Lower lobe of right lung (tissue), 2 donors: ENCODE measurements at regions not wholly inside any gene's neighbourhood (a gene's known extent, or its start where the extent isn't known, plus 50 kb on each side); places are given as distances from the start of the nearest gene placed in this dataset.

Experiments
- ATAC-seq, 2 donors: fragments of 200-7000 bp; cut with Tn5 transposase; one replicate each; pipeline ENCODE4 v1.9.1; 2020 to 2022; ENCODE audit warnings: mild to moderate bottlenecking in 2 of 2, moderate library complexity in 2 of 2
- DNase-seq: peaks from one replicate; pipeline ENCODE4 v3.0.0-alpha.2; 2020
- H3K27ac ChIP-seq: fragments of 200-600 bp; one replicate; pipeline ENCODE4 v1.8.0; 2022
- H3K27me3 ChIP-seq: fragments of 200-600 bp; one replicate; pipeline ENCODE4 v1.8.0; 2022; ENCODE audit warnings: low read depth
- H3K36me3 ChIP-seq: fragments of 200-600 bp; one replicate; pipeline ENCODE4 v1.8.0; 2022; ENCODE audit warnings: mild to moderate bottlenecking
- H3K4me1 ChIP-seq: fragments of 200-600 bp; one replicate; pipeline ENCODE4 v1.8.0; 2022
- H3K4me3 ChIP-seq: fragments of 200-600 bp; one replicate; pipeline ENCODE4 v1.8.0; 2022; ENCODE audit warnings: mild to moderate bottlenecking
- H3K9me3 ChIP-seq: fragments of 200-600 bp; one replicate; pipeline ENCODE4 v1.8.0; 2022
- intact Hi-C: fragments of 100-400 bp; cut with DNase I; formaldehyde crosslinking; loops from one replicate; pipeline ENCODE4 v1.11.0; 2022
- TF ChIP-seq, protein P1 (sequence below): fragments of 200-600 bp; IDR thresholded peaks from one replicate; pipeline ENCODE4 v1.8.0; 2022; ENCODE audit warnings: antibody characterized with exemption, mild to moderate bottlenecking
- donor health status: DM: no; HTN: yes; CAD: no; lungs with severe emphysema.

DNA sequence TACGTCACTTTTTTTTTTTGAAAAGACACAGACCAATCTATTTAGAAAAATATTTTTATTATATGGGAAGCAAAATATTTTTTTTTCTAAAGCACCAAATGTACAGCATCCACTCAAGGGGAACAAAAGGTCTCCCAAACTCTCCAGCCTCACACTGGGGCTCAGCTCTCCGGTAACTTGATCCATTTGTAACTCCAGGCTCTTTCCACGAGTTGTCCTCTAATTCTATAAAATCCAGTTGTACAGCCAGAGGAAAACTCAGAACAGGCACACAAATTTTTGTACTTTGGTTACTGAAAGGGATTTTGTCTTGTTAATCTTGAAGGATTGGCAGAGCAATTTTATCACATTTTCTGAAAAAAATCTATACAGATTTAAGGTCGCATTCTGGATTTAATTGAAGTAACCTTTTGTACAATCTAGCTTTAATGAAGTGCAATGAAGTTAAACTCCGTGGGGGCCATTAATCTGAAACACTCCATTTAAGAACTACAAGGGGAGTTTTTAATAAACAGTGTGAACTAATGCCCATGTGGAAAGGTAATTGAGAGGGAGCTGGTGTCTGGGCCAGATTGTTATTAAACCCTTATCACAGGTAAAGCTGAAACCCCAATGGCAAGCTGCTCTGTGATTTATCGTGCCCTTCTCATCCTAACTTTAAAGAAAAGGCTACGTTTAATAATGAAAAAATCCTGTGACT, 161.2 kb upstream of the FRG1 start:
- TF ChIP-seq, protein P1, sequence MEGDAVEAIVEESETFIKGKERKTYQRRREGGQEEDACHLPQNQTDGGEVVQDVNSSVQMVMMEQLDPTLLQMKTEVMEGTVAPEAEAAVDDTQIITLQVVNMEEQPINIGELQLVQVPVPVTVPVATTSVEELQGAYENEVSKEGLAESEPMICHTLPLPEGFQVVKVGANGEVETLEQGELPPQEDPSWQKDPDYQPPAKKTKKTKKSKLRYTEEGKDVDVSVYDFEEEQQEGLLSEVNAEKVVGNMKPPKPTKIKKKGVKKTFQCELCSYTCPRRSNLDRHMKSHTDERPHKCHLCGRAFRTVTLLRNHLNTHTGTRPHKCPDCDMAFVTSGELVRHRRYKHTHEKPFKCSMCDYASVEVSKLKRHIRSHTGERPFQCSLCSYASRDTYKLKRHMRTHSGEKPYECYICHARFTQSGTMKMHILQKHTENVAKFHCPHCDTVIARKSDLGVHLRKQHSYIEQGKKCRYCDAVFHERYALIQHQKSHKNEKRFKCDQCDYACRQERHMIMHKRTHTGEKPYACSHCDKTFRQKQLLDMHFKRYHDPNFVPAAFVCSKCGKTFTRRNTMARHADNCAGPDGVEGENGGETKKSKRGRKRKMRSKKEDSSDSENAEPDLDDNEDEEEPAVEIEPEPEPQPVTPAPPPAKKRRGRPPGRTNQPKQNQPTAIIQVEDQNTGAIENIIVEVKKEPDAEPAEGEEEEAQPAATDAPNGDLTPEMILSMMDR: no peak
- H3K4me3 ChIP-seq: no peak overlapping the region
- no peak for DNase-seq
- no peaks in the 10 kb centered on the region for H3K36me3 ChIP-seq
- no peaks in the 10 kb centered on the region for H3K27me3 ChIP-seq
- H3K4me1 ChIP-seq: no peaks in the 10 kb centered on the region
- H3K9me3 ChIP-seq: peaks cover 5% of the 10 kb centered on the region
- ATAC-seq: no peak
- intact Hi-C loops: no loop called here
- no peak overlapping the region for H3K27ac ChIP-seq

DNA sequence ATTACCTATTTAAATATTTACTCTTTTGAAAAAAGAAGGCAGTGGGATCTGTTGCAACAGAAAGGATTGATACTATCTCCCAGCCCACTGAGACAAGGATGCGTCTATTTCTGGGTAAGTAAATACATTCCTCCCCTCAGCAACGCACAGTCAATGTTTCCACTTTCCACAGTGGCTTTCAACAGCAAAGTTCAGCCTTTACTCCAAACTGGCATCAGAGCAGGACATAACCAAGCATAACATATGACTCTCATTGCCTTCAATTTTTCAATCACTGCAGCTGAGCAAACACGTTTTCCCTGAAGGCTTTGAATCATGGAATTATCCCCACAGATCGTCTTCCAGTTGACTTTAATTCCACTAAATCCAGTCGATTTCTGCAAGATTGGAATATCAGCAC, 160.3 kb upstream of the FRG1 start:
- H3K27me3 ChIP-seq: no peaks in the 10 kb centered on the region
- H3K9me3 ChIP-seq: peaks cover 5% of the 10 kb centered on the region
- no peak for DNase-seq
- no peak for ATAC-seq
- H3K36me3 ChIP-seq: no peaks in the 10 kb centered on the region
- no peaks in the 10 kb centered on the region for H3K4me1 ChIP-seq
- no peak overlapping the region for H3K4me3 ChIP-seq
- TF ChIP-seq, protein P1: no peak
- intact Hi-C loops: no loop called here
- no peak overlapping the region for H3K27ac ChIP-seq

DNA sequence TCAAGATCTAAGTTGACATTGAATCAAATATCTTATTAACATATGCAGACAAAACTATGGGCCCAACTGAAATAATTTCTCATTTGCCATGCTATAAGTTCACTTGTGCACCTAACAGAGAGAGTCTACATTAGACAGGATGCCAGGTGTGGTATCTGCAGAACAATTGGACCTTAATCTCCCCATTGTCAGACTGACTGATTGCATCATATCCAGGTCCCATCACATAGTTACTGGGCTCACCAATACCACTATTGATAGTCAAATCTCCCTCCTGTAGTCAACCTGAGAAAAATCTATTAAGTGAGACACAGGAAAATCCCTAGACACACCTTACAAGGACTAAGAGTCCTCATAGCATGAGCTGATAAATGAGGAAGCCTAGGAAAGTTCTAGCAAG, 156.0 kb upstream of the FRG1 start:
- no peaks in the 10 kb centered on the region for H3K27me3 ChIP-seq
- H3K9me3 ChIP-seq: peaks cover 5% of the 10 kb centered on the region
- H3K4me1 ChIP-seq: no peaks in the 10 kb centered on the region
- no peak overlapping the region for H3K27ac ChIP-seq
- ATAC-seq: no peak
- TF ChIP-seq, protein P1: no peak
- H3K36me3 ChIP-seq: no peaks in the 10 kb centered on the region
- no peak for DNase-seq
- intact Hi-C loops: no loop called here
- no peak overlapping the region for H3K4me3 ChIP-seq

DNA sequence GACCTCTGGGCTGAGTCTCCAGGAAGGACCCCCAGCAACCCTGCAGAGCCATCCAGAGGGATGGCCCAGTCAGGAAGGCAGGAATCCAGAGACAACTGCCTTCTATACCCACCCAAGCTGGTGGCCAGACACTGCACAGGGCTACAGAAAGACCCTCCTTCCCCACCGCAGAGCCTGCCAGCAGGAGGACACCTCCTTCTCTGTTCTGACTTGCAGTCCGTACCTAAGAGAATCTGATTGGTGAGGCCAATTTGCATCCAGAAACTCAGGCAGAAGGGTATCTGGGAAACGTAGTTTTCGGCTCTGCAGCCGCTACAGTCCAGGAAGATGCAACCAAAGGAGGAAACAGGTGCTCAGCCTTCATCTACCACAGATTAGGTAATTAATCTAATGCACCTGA, 155.4 kb upstream of the FRG1 start:
- TF ChIP-seq, protein P1: no peak
- H3K4me1 ChIP-seq: no peaks in the 10 kb centered on the region
- ATAC-seq (no peak), DNase-seq (no peak)
- H3K36me3 ChIP-seq: no peaks in the 10 kb centered on the region
- intact Hi-C loops: no loop called here
- peaks cover 5% of the 10 kb centered on the region for H3K9me3 ChIP-seq
- H3K4me3 ChIP-seq: no peak overlapping the region
- no peak overlapping the region for H3K27ac ChIP-seq
- no peaks in the 10 kb centered on the region for H3K27me3 ChIP-seq

DNA sequence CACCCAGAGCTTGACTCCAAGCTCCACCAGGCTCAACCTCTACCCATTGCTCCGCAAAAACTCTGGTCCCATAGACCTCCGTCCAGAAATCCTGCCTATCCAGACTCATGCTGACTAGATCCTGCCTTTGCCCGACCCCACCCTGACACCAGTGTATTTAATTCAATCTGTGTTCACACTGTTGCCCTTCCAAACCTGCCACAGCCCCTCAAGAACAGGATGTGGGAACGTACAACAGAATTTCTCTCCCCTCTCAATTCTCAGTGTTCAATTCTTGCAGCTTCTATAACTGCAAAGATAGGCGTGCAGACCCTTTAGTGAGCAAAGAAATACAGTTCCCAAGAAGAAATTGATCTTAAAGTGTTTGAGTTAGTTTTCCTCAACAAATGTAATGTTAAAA, 154.2 kb upstream of the FRG1 start:
- intact Hi-C loops: no loop called here
- Histone ChIP-seq H3K4me3 (no peak overlapping the region), H3K27ac (no peak overlapping the region), H3K27me3 (no peaks in the 10 kb centered on the region), H3K9me3 (peaks cover 5% of the 10 kb centered on the region), H3K36me3 (no peaks in the 10 kb centered on the region), H3K4me1 (no peaks in the 10 kb centered on the region)
- ATAC-seq: no peak
- DNase-seq: no peak
- TF ChIP-seq, protein P1: no peak
